K562 (cell line): ENCODE measurements at regions not wholly inside any gene's neighbourhood (a gene's known extent, or its start where the extent isn't known, plus 50 kb on each side); places are given as distances from the start of the nearest gene placed in this dataset.

Source experiments
- ARID1B ChIP-seq: fragments of 450-650 bp; IDR thresholded peaks from 2 replicates; pipeline ENCODE4 v1.6.1; 2016; ENCODE audit warnings: antibody characterized with exemption, mild to moderate bottlenecking, inconsistent platforms
- BCOR ChIP-seq: fragments of 450-650 bp; IDR thresholded peaks from 2 replicates; pipeline ENCODE4 v1.6.1; 2016
- CHCHD3 ChIP-seq: fragments of 250-450 bp; sonication (Bioruptor Pico); IDR thresholded peaks from 2 replicates; pipeline ENCODE4 v2.1.2; 2022; ENCODE audit warnings: mild to moderate bottlenecking
- CREB3 ChIP-seq: fragments of 450-650 bp; conservative IDR thresholded peaks from 2 replicates; pipeline ENCODE4 v1.6.1; 2016; ENCODE audit warnings: missing genetic modification characterization, low read depth, mild to moderate bottlenecking, missing compliant biosample characterization, moderate library complexity
- CREB3L1 ChIP-seq: fragments of 450-650 bp; IDR thresholded peaks from 2 replicates; pipeline ENCODE4 v1.6.1; 2014; ENCODE audit warnings: low read depth, mild to moderate bottlenecking, moderate library complexity, borderline replicate concordance
- DDX20 ChIP-seq: fragments of 450-650 bp; IDR thresholded peaks from 2 replicates; pipeline ENCODE4 v1.6.1; 2016; ENCODE audit warnings: missing genetic modification characterization, low read depth, mild to moderate bottlenecking, missing compliant biosample characterization, moderate library complexity
- DIDO1 ChIP-seq: fragments of 450-650 bp; IDR thresholded peaks from 2 replicates; pipeline ENCODE4 v1.6.1; 2016; ENCODE audit warnings: low read depth, missing biosample characterization, missing genetic modification characterization
- HOXB6 ChIP-seq: fragments of 250-450 bp; sonication (Bioruptor Pico); IDR thresholded peaks from 2 replicates; pipeline ENCODE4 v1.5.1; 2022; ENCODE audit warnings: mild to moderate bottlenecking, borderline replicate concordance
- L3MBTL2 ChIP-seq: fragments of 450-650 bp; IDR thresholded peaks from 2 replicates; pipeline ENCODE4 v1.6.1; 2016; ENCODE audit warnings: mild to moderate bottlenecking, moderate library complexity
- MIER1 ChIP-seq: fragments of 450-650 bp; IDR thresholded peaks from 2 replicates; pipeline ENCODE4 v1.6.1; 2016; ENCODE audit warnings: antibody characterized with exemption, mild to moderate bottlenecking, low read depth
- MYNN ChIP-seq, 2 experiments: sonication (generic); formaldehyde crosslinking in 1 of 2; IDR thresholded peaks; 2 replicates each; pipeline versions ENCODE4 v1.5.0 to v1.6.1; 2016 to 2020; ENCODE audit warnings: antibody characterized with exemption in 1 of 2, missing genetic modification reagents in 1 of 2
- PBX2 ChIP-seq, 2 experiments: IDR thresholded peaks in 1 of 2; conservative IDR thresholded peaks in 1 of 2; 2 replicates each; pipeline ENCODE4 v1.6.1; 2016; ENCODE audit warnings: low read depth in 2 of 2, mild to moderate bottlenecking in 1 of 2, missing compliant biosample characterization in 1 of 2, missing genetic modification characterization in 1 of 2, moderate library complexity in 1 of 2
- SNAPC5 ChIP-seq: fragments of 250-450 bp; sonication (Bioruptor Pico); IDR thresholded peaks from 2 replicates; pipeline ENCODE4 v1.8.0; 2021; ENCODE audit warnings: moderate library complexity, mild to moderate bottlenecking, inconsistent platforms
- TAL1 ChIP-seq: fragments of 450-650 bp; IDR thresholded peaks from 2 replicates; pipeline ENCODE4 v1.6.1; 2016; ENCODE audit warnings: mild to moderate bottlenecking
- TRIM24 ChIP-seq, 2 experiments: fragments of 450-650 bp; IDR thresholded peaks; 2 replicates each; pipeline ENCODE4 v1.6.1; 2016
- ZBTB26 ChIP-seq: fragments of 450-650 bp; formaldehyde crosslinking; IDR thresholded peaks from 2 replicates; pipeline ENCODE4 v1.4.0; 2022; ENCODE audit warnings: missing genetic modification characterization
- ZEB2 ChIP-seq: fragments of 450-650 bp; IDR thresholded peaks from 2 replicates; pipeline ENCODE4 v1.6.1; 2016
- ZNF134 ChIP-seq: fragments of 250-450 bp; sonication (Bioruptor Pico); conservative IDR thresholded peaks from 2 replicates; pipeline ENCODE4 v1.4.0; 2020
- ZNF140 ChIP-seq: fragments of 250-450 bp; sonication (Bioruptor Pico); IDR thresholded peaks from 2 replicates; pipeline ENCODE4 v1.8.0; 2021; ENCODE audit warnings: moderate library complexity, mild to moderate bottlenecking, inconsistent platforms
- ZNF217 ChIP-seq: sonication (generic); formaldehyde crosslinking; IDR thresholded peaks from 2 replicates; pipeline ENCODE4 v1.8.0; 2022; ENCODE audit warnings: mild to moderate bottlenecking, missing genetic modification reagents
- ZNF511 ChIP-seq: sonication (generic); formaldehyde crosslinking; IDR thresholded peaks from 2 replicates; pipeline ENCODE4 v1.8.0; 2022; ENCODE audit warnings: mild to moderate bottlenecking, missing genetic modification reagents
- ZNF766 ChIP-seq: fragments of 200-800 bp; sonication (Bioruptor generic); conservative IDR thresholded peaks from 2 replicates; pipeline ENCODE4 v1.6.1; 2016; ENCODE audit warnings: missing genetic modification characterization, missing compliant biosample characterization
- ZNF77 ChIP-seq: fragments of 250-450 bp; sonication (Bioruptor Pico); IDR thresholded peaks from 2 replicates; pipeline ENCODE4 v1.5.0; 2020

- TF ChIP-seq PBX2 (CRISPR knock-in tag; IDR thresholded peaks at IDR 0.05; ENCODE audit: low read depth): no peak
- TF ChIP-seq PBX2 (tag; conservative IDR thresholded peaks at IDR 0.05; ENCODE audit: low read depth): peak; percentile 51
- TF ChIP-seq CHCHD3: no peak
- TF ChIP-seq BCOR: no peak
- no peak for TF ChIP-seq ZBTB26 (CRISPR knock-in tag)
- no peak for TF ChIP-seq ZNF511
- TF ChIP-seq ZNF217 (CRISPR knock-in tag): no peak
- no peak for TF ChIP-seq CREB3L1
- no peak for TF ChIP-seq ZNF77
- TF ChIP-seq DIDO1 (tag): peak; percentile 83
- TF ChIP-seq HOXB6: no peak
- TF ChIP-seq ZEB2: no peak
- peak; percentile 94 for TF ChIP-seq ZNF766 (CRISPR knock-in tag)
- no peak for TF ChIP-seq TAL1
- peak; percentile 51; the same call in 1 of the 2 replicates for TF ChIP-seq L3MBTL2
- TF ChIP-seq TRIM24 (IDR thresholded peaks at IDR 0.05): no peak
- TF ChIP-seq DDX20 (tag): peak; percentile 91
- TF ChIP-seq ZNF140 (CRISPR knock-in tag): no peak
- no peak for TF ChIP-seq MIER1
- TF ChIP-seq SNAPC5: no peak
- no peak for TF ChIP-seq MYNN (IDR thresholded peaks at IDR 0.05)
- no peak for TF ChIP-seq MYNN (CRISPR knock-in tag; IDR thresholded peaks at IDR 0.05)
- peak; percentile 96 for TF ChIP-seq CREB3 (tag)
- 0 out of 2 replicates have a peak, but pooled peaks have one; percentile 58 for TF ChIP-seq ZNF134 (CRISPR knock-in tag)
- no peak for TF ChIP-seq ARID1B
Observed at GRCh38 chr18:35880788-35881455, 91.6 kb upstream of the RMP24 start (continued).
